NCI-H2029 (cell line): ENCODE measurements at regions not wholly inside any gene's neighbourhood (a gene's known extent, or its start where the extent isn't known, plus 50 kb on each side); places are given as distances from the start of the nearest gene placed in this dataset.
"Not testable (repeated sequence)": the region's sequence is repeated elsewhere in the genome, so short reads cannot be mapped to it uniquely, and the experiment has no call there.

Experiments
- DNase-seq: peaks from one replicate; lab custom pipeline; 2025; lab: John Stamatoyannopoulos, UW

GRCh38 chr10:123270221-123270620, 116.0 kb downstream of the BUB3 start:
- DNase-seq = no peak

GRCh38 chr10:123270806-123271205, 116.6 kb downstream of the BUB3 start:
- no peak for DNase-seq

GRCh38 chr10:123272171-123272570, 118.0 kb downstream of the BUB3 start:
- DNase-seq = no peak

- no peak for DNase-seq
Measured at GRCh38 chr10:123274306-123275135, 120.3 kb downstream of the BUB3 start.

- DNase-seq = no peak
Measured at GRCh38 chr10:123275136-123275564, 120.9 kb downstream of the BUB3 start.

GRCh38 chr10:123278445-123278844, 124.2 kb downstream of the BUB3 start:
- no peak for DNase-seq

GRCh38 chr10:123283371-123283770, 129.2 kb downstream of the BUB3 start:
- DNase-seq = not testable (repeated sequence)

GRCh38 chr10:123284022-123284421, 129.8 kb downstream of the BUB3 start:
- DNase-seq = no peak

GRCh38 chr10:123287594-123288247, 133.5 kb downstream of the BUB3 start:
- no peak for DNase-seq

GRCh38 chr10:123289432-123289831, 135.2 kb downstream of the BUB3 start:
- no peak for DNase-seq

- DNase-seq = no peak
Measured at GRCh38 chr10:123294109-123294508, 139.9 kb downstream of the BUB3 start.

- no peak for DNase-seq
Measured at GRCh38 chr10:123294886-123295285, 140.7 kb downstream of the BUB3 start.

GRCh38 chr10:123295644-123296043, 141.4 kb downstream of the BUB3 start:
- DNase-seq = no peak

- no peak for DNase-seq
Measured at GRCh38 chr10:123297175-123297574, 143.0 kb downstream of the BUB3 start.

GRCh38 chr10:123298583-123298982, 144.4 kb downstream of the BUB3 start:
- DNase-seq = no peak

GRCh38 chr10:123299598-123299997, 145.4 kb downstream of the BUB3 start:
- DNase-seq = no peak

GRCh38 chr10:123301077-123301857, 147.1 kb downstream of the BUB3 start:
- DNase-seq = no peak

- DNase-seq = no peak
Measured at GRCh38 chr10:123303581-123304337, 149.6 kb downstream of the BUB3 start.

GRCh38 chr10:123305671-123306070, 151.5 kb downstream of the BUB3 start:
- no peak for DNase-seq

GRCh38 chr10:123306290-123306689, 152.1 kb downstream of the BUB3 start:
- no peak for DNase-seq

- DNase-seq = no peak
Measured at GRCh38 chr10:123309731-123310130, 155.5 kb downstream of the BUB3 start.

GRCh38 chr10:123316776-123317175, 162.6 kb downstream of the BUB3 start:
- no peak for DNase-seq
